GM20000 (cell line): ENCODE measurements at regions not wholly inside any gene's neighbourhood (a gene's known extent, or its start where the extent isn't known, plus 50 kb on each side); places are given as distances from the start of the nearest gene placed in this dataset.

Experiments
- DNase-seq: peaks from one replicate; pipeline ENCODE4 v3.0.0; 2012; ENCODE audit warnings: low spot score
- TF ChIP-seq, protein P1 (sequence below): IDR thresholded peaks from 2 replicates; pipeline ENCODE4 v1.5.1; 2012; ENCODE audit warnings: mild to moderate bottlenecking, control low read depth; ENCODE audit errors: extremely low read depth, missing control alignments

- DNase-seq = no peak
- TF ChIP-seq, protein P1, sequence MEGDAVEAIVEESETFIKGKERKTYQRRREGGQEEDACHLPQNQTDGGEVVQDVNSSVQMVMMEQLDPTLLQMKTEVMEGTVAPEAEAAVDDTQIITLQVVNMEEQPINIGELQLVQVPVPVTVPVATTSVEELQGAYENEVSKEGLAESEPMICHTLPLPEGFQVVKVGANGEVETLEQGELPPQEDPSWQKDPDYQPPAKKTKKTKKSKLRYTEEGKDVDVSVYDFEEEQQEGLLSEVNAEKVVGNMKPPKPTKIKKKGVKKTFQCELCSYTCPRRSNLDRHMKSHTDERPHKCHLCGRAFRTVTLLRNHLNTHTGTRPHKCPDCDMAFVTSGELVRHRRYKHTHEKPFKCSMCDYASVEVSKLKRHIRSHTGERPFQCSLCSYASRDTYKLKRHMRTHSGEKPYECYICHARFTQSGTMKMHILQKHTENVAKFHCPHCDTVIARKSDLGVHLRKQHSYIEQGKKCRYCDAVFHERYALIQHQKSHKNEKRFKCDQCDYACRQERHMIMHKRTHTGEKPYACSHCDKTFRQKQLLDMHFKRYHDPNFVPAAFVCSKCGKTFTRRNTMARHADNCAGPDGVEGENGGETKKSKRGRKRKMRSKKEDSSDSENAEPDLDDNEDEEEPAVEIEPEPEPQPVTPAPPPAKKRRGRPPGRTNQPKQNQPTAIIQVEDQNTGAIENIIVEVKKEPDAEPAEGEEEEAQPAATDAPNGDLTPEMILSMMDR = no peak
Measured at GRCh38 chr11:31986201-31986889, 104.5 kb upstream of the RCN1 start.

DNA sequence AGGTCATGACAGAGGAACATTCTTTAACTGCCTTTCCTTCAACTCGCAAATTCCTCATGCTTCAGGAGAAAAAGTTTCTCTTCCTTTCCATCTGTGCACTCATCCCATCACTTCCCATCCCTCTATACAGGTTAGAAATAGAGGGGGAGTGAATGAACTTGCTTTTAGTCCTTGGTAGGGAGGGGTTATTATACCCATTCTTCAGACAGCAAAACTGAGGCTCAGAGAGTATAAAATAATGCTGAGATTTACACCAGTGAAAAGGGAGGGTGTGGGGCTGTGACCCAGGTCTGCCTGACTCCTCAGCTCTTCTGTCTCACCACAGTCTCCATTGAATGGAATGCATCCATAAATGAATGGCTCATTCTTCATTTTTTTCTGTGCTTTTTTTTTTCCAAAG is 109.4 kb upstream of the RCN1 start:
- no peak for DNase-seq
- TF ChIP-seq, protein P1 = no peak

- TF ChIP-seq, protein P1 = no peak
- no peak for DNase-seq
Measured at GRCh38 chr11:31977343-31977742, 113.5 kb upstream of the RCN1 start.

DNA sequence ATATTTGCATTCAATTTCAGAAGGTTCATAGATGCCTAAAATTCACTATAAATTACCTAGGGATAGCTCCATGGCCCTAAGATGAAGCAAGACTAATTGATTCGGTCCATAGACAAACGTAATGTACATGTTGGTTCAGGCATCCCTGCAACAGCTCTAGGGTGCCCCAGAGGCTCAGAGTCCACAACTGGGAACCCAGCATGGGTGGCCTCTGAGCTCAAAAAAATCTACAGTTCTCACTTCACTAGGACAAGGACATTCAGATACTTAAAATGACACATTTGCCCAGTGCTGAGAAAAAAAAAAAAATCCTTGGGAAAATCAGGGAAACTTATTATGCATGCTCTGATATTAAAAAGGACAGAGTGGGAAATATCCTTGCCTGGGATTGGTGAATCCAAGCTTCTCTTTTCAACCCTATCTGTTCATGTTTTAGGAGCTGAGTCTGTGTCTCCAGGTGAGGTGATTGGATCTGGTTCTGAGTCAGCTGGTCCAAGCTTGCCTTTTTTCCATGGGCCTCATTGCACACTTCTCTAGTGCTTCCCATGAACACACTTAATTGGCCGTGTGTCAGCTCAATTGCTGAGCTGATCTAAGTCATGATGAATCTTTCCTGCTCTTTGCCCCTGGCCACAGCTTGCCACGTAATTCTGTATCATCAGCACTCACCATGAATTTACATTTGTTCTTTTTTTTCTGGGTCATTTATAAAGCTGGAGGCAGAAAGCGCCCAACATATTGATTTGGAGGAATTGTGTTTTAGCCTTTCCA is 116.3 kb upstream of the RCN1 start:
- TF ChIP-seq, protein P1 = no peak
- DNase-seq = no peak

DNA sequence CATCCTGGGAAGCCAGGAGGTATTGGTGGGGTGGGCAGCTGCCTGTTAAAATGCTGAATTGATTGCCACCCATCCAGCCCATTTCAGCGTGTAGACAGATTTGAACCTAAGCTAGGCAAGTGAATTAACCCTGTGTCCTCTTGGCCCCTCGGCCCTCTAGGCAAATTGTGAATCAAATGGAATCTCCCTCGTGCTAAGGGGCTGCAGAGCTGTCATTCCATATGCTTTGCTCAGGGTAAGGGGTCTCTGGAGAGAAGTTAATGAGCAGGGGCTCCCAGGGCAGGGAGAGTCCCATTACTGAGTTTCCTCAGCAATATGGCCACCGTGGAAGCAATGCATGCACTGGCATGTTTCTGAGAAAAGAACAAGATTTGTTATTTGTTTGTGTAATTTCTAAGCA is 117.7 kb upstream of the RCN1 start:
- DNase-seq = no peak
- TF ChIP-seq, protein P1 = no peak

DNA sequence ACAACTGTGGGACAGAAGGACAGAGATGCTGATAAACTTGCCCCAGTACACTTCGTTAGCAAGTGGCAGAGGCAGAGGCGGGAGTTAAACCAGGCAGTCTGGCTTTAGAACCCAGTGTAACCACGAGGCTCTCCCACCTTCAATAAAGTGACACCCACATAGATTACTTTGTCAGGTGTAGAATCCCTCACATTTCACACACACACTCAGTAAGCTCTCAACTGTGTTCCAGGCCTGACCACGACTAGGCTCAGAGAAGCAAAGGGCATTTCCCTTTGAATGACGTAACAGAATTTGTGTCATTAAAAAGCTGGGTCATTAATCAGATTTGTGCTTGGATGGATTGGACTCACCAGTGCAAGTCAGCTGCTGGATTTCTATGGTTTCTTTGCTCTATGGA is 118.3 kb upstream of the RCN1 start:
- no peak for DNase-seq
- TF ChIP-seq, protein P1 = no peak

DNA sequence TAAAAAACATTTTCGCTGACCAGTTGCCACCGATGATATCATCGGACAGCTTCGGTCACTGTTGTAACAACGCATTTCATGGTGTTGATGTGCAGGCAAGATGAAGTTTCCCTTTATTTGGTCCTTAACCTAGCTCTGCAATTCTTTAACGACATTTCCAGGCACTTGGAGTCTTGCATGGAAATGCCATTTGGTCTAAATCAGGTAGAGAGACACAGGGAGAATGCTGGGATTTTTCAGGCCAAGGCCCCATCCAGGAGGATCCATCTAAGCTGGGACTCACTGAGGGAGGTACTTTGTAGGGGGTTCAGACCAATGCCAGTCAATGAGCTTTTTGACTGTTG is 121.5 kb upstream of the RCN1 start:
- no peak for DNase-seq
- TF ChIP-seq, protein P1 = no peak
